Parathyroid adenoma (tissue), 2 donors: ENCODE measurements at regions not wholly inside any gene's neighbourhood (a gene's known extent, or its start where the extent isn't known, plus 50 kb on each side); places are given as distances from the start of the nearest gene placed in this dataset.

Experiments
- H2AFZ ChIP-seq: fragments of 300-600 bp; sonication (generic); one replicate; pipeline ENCODE4 v1.7.0; 2017; ENCODE audit warnings: antibody characterized with exemption, mild to moderate bottlenecking
- H3K27ac ChIP-seq: fragments of 300-600 bp; sonication (generic); one replicate; pipeline ENCODE4 v1.7.0; 2017
- H3K27me3 ChIP-seq: fragments of 300-600 bp; sonication (generic); one replicate; pipeline ENCODE4 v1.7.0; 2017; ENCODE audit warnings: low read length; ENCODE audit not compliant: control insufficient read depth, insufficient read depth
- H3K36me3 ChIP-seq: fragments of 300-600 bp; sonication (generic); one replicate; pipeline ENCODE4 v1.7.0; 2017; ENCODE audit warnings: low read length; ENCODE audit not compliant: control insufficient read depth, insufficient read depth
- H3K4me1 ChIP-seq: fragments of 300-600 bp; sonication (generic); one replicate; pipeline ENCODE4 v1.7.0; 2017; ENCODE audit warnings: control low read depth
- H3K4me2 ChIP-seq: fragments of 300-600 bp; sonication (generic); one replicate; pipeline ENCODE4 v1.7.0; 2017; ENCODE audit warnings: low read length
- H3K4me3 ChIP-seq: fragments of 300-600 bp; sonication (generic); one replicate; pipeline ENCODE4 v1.7.0; 2017; ENCODE audit warnings: low read depth, low read length
- H3K79me2 ChIP-seq: fragments of 300-600 bp; sonication (generic); one replicate; pipeline ENCODE4 v1.7.0; 2017; ENCODE audit warnings: control low read depth
- H3K9ac ChIP-seq: fragments of 300-600 bp; sonication (generic); one replicate; pipeline ENCODE4 v1.7.0; 2017; ENCODE audit warnings: mild to moderate bottlenecking
- H3K9me3 ChIP-seq: fragments of 300-600 bp; sonication (generic); one replicate; pipeline ENCODE4 v1.7.0; 2017; ENCODE audit warnings: low read length; ENCODE audit not compliant: control insufficient read depth
- CTCF ChIP-seq: fragments of 300-600 bp; sonication (generic); IDR thresholded peaks from one replicate; pipeline ENCODE4 v1.7.0; 2017; ENCODE audit warnings: antibody characterized with exemption, mild to moderate bottlenecking
- donor health status: primary hyperparathyroidism.

GRCh38 chrX:43121637-43122036 is 343.7 kb upstream of the PPP1R2C start:
- H3K4me2 ChIP-seq, result no peak overlapping the region
- H3K27me3 ChIP-seq, result no peaks in the 10 kb centered on the region
- H3K4me1 ChIP-seq, result no peaks in the 10 kb centered on the region
- no peaks in the 10 kb centered on the region for H3K79me2 ChIP-seq
- no peak overlapping the region for H3K9ac ChIP-seq
- no peaks in the 10 kb centered on the region for H3K36me3 ChIP-seq
- no peak overlapping the region for H2AFZ ChIP-seq
- H3K9me3 ChIP-seq, result no peaks in the 10 kb centered on the region
- no peak overlapping the region for H3K27ac ChIP-seq
- H3K4me3 ChIP-seq, result no peak overlapping the region
- TF ChIP-seq CTCF, result no peak

GRCh38 chrX:43139645-43140044 is 361.7 kb upstream of the PPP1R2C start:
- no peak overlapping the region for H3K4me3 ChIP-seq
- no peaks in the 10 kb centered on the region for H3K9me3 ChIP-seq
- TF ChIP-seq CTCF, result no peak
- no peaks in the 10 kb centered on the region for H3K27me3 ChIP-seq
- H3K4me2 ChIP-seq, result no peak overlapping the region
- no peak overlapping the region for H3K27ac ChIP-seq
- no peaks in the 10 kb centered on the region for H3K4me1 ChIP-seq
- no peaks in the 10 kb centered on the region for H3K79me2 ChIP-seq
- no peak overlapping the region for H2AFZ ChIP-seq
- no peak overlapping the region for H3K9ac ChIP-seq
- no peaks in the 10 kb centered on the region for H3K36me3 ChIP-seq

GRCh38 chrX:43140582-43140981 is 362.6 kb upstream of the PPP1R2C start:
- H3K27me3 ChIP-seq, result no peaks in the 10 kb centered on the region
- TF ChIP-seq CTCF, result no peak
- H3K4me3 ChIP-seq, result no peak overlapping the region
- no peak overlapping the region for H2AFZ ChIP-seq
- H3K36me3 ChIP-seq, result no peaks in the 10 kb centered on the region
- H3K4me1 ChIP-seq, result no peaks in the 10 kb centered on the region
- H3K79me2 ChIP-seq, result no peaks in the 10 kb centered on the region
- no peaks in the 10 kb centered on the region for H3K9me3 ChIP-seq
- H3K4me2 ChIP-seq, result no peak overlapping the region
- H3K9ac ChIP-seq, result no peak overlapping the region
- no peak overlapping the region for H3K27ac ChIP-seq

GRCh38 chrX:43141885-43142284 is 363.9 kb upstream of the PPP1R2C start:
- Histone ChIP-seq H2AFZ (no peak overlapping the region), H3K9me3 (no peaks in the 10 kb centered on the region), H3K27me3 (no peaks in the 10 kb centered on the region), H3K36me3 (no peaks in the 10 kb centered on the region), H3K79me2 (no peaks in the 10 kb centered on the region), H3K27ac (no peak overlapping the region), H3K4me1 (no peaks in the 10 kb centered on the region), H3K9ac (no peak overlapping the region), H3K4me3 (no peak overlapping the region), H3K4me2 (no peak overlapping the region)
- TF ChIP-seq CTCF, result no peak

- no peak overlapping the region for H3K4me3 ChIP-seq
- H2AFZ ChIP-seq, result no peak overlapping the region
- H3K27ac ChIP-seq, result no peak overlapping the region
- TF ChIP-seq CTCF, result no peak
- no peaks in the 10 kb centered on the region for H3K4me1 ChIP-seq
- no peak overlapping the region for H3K4me2 ChIP-seq
- H3K79me2 ChIP-seq, result no peaks in the 10 kb centered on the region
- no peaks in the 10 kb centered on the region for H3K27me3 ChIP-seq
- no peak overlapping the region for H3K9ac ChIP-seq
- H3K9me3 ChIP-seq, result no peaks in the 10 kb centered on the region
- no peaks in the 10 kb centered on the region for H3K36me3 ChIP-seq
These were observed 370.3 kb upstream of the PPP1R2C start for GRCh38 chrX:43148305-43148704.
